A549 (cell line): ENCODE measurements at regions not wholly inside any gene's neighbourhood (a gene's known extent, or its start where the extent isn't known, plus 50 kb on each side); places are given as distances from the start of the nearest gene placed in this dataset.

ENCODE experiments used
- ATAC-seq, 2 experiments: fragments of 200-7000 bp in 1 of 2; fragments of >200 bp in 1 of 2; cut with Nextera tagmentation in 1 of 2; cut with Tn5 transposase in 1 of 2; 3 replicates each; pipeline versions ENCODE4 v1.8.0 to v1.9.1; 2018 to 2020; ENCODE audit warnings: mild to moderate bottlenecking in 1 of 2, moderate library complexity in 1 of 2
- CTCF ChIA-PET: fragments of 300-600 bp; sonication (Branson Sonifier 250); formaldehyde crosslinking; extraction: SDS; loops from one replicate; lab custom pipeline; 2021; ENCODE audit warnings: antibody characterized with exemption, inconsistent platforms; lab: Yijun Ruan, JAX
- POLR2A ChIA-PET: fragments of 350-600 bp; formaldehyde crosslinking; extraction: SDS; loops from one replicate; lab custom pipeline; 2021; ENCODE audit warnings: antibody characterized with exemption, inconsistent platforms; lab: Yijun Ruan, JAX
- DNase-seq, 2 experiments: peaks; one replicate each; pipeline versions ENCODE4 v3.0.0 to v3.0.0-alpha.2; 2011 to 2016; ENCODE audit warnings: low read depth in 1 of 2, low spot score in 1 of 2
- FAIRE-seq: peaks from 2 replicates; lab custom pipeline; 2011; peaks lifted over from hg19 to GRCh38; lab: Jason Lieb, UNC
- H3K27ac ChIP-seq, 2 experiments: fragments of >200 bp; sonication (Bioruptor Twin); formaldehyde crosslinking; 3 replicates each; pipeline ENCODE4 v1.5.1; 2016 to 2017
- H3K4me1 ChIP-seq: fragments of >200 bp; sonication (Bioruptor Twin); formaldehyde crosslinking; 3 replicates; pipeline ENCODE4 v1.6.1; 2016
- H3K4me2 ChIP-seq: fragments of >200 bp; sonication (Bioruptor Twin); formaldehyde crosslinking; 3 replicates; pipeline ENCODE4 v1.6.1; 2016
- H3K4me3 ChIP-seq: fragments of >200 bp; sonication (Bioruptor Twin); formaldehyde crosslinking; 3 replicates; pipeline ENCODE4 v1.5.1; 2016
- H3K9me3 ChIP-seq: fragments of >200 bp; sonication (Bioruptor Twin); formaldehyde crosslinking; 3 replicates; pipeline ENCODE4 v1.6.1; 2016
- BHLHE40 ChIP-seq: IDR thresholded peaks from 2 replicates; pipeline ENCODE4 v1.6.1; 2012; ENCODE audit warnings: low read depth, low read length, inconsistent platforms
- CBX2 ChIP-seq: fragments of 200-600 bp; sonication (generic); IDR thresholded peaks from 2 replicates; pipeline ENCODE4 v1.6.1; 2016; ENCODE audit warnings: low read depth, mild to moderate bottlenecking, borderline replicate concordance
- CBX8 ChIP-seq: fragments of 200-600 bp; sonication (generic); IDR thresholded peaks from 2 replicates; pipeline ENCODE4 v1.6.1; 2016
- CHD2 ChIP-seq: fragments of 150-350 bp; IDR thresholded peaks from 2 replicates; pipeline ENCODE4 v1.6.1; 2014; ENCODE audit warnings: low read length; ENCODE audit not compliant: partially characterized antibody
- FOSB ChIP-seq: fragments of 250-450 bp; sonication (Bioruptor Pico); IDR thresholded peaks from 2 replicates; pipeline ENCODE4 v1.5.0; 2020; ENCODE audit warnings: mild to moderate bottlenecking, moderate library complexity
- FOXS1 ChIP-seq: fragments of 250-450 bp; sonication (Bioruptor Pico); IDR thresholded peaks from 2 replicates; pipeline ENCODE4 v1.5.0; 2020; ENCODE audit warnings: mild to moderate bottlenecking, moderate library complexity
- GATA3 ChIP-seq: IDR thresholded peaks from 2 replicates; pipeline ENCODE4 v1.6.1; 2012; ENCODE audit warnings: borderline replicate concordance
- HEYL ChIP-seq: fragments of 250-450 bp; sonication (Bioruptor Pico); IDR thresholded peaks from 2 replicates; pipeline ENCODE4 v1.8.0; 2021; ENCODE audit warnings: mild to moderate bottlenecking, moderate library complexity
- HOXA7 ChIP-seq: fragments of 250-450 bp; sonication (Bioruptor Pico); IDR thresholded peaks from 2 replicates; pipeline ENCODE4 v1.5.0; 2020; ENCODE audit warnings: mild to moderate bottlenecking, moderate library complexity
- JUNB ChIP-seq: fragments of >200 bp; sonication (Bioruptor Twin); formaldehyde crosslinking; IDR thresholded peaks from 2 replicates; pipeline ENCODE4 v1.6.1; 2016
- KDM1A ChIP-seq: fragments of 200-600 bp; sonication (generic); IDR thresholded peaks from 2 replicates; pipeline ENCODE4 v1.6.1; 2016; ENCODE audit warnings: low read depth, mild to moderate bottlenecking
- NFE2L2 ChIP-seq: fragments of 150-350 bp; conservative IDR thresholded peaks from 2 replicates; pipeline ENCODE4 v1.6.1; 2014; ENCODE audit warnings: low read length
- PHF8 ChIP-seq: fragments of 200-600 bp; sonication (generic); IDR thresholded peaks from 2 replicates; pipeline ENCODE4 v1.6.1; 2016; ENCODE audit warnings: low read depth, mild to moderate bottlenecking, antibody characterized with exemption, moderate library complexity, borderline replicate concordance
- RARB ChIP-seq: fragments of 250-450 bp; sonication (Bioruptor Pico); IDR thresholded peaks from 2 replicates; pipeline ENCODE4 v1.8.0; 2021; ENCODE audit warnings: mild to moderate bottlenecking, moderate library complexity
- ZNF302 ChIP-seq: fragments of 250-450 bp; sonication (Bioruptor Pico); IDR thresholded peaks from 2 replicates; pipeline ENCODE4 v1.9.0; 2021; ENCODE audit warnings: inconsistent platforms, mild to moderate bottlenecking, moderate library complexity
- WGBS: methylation state at CpG from one replicate; pipeline ENCODE4 v1.1.6; 2017; ENCODE audit errors: missing lambda C conversion rate; 5-methylcytosine and 5-hydroxymethylcytosine counted together
- TF ChIP-seq, protein P1 (sequence below): fragments of 250-450 bp; sonication (Bioruptor Pico); IDR thresholded peaks from 2 replicates; pipeline ENCODE4 v1.5.0; 2020; ENCODE audit warnings: low read depth, mild to moderate bottlenecking, moderate library complexity
- TF ChIP-seq, protein P2 (sequence below): fragments of >200 bp; sonication (Bioruptor Twin); formaldehyde crosslinking; IDR thresholded peaks from 3 replicates; pipeline ENCODE4 v1.5.1; 2016
- TF ChIP-seq, protein P3 (sequence below): fragments of 150-350 bp; IDR thresholded peaks from 2 replicates; pipeline ENCODE4 v1.6.1; 2014; ENCODE audit warnings: low read depth, mild to moderate bottlenecking, low read length
- TF ChIP-seq, protein P4 (sequence below): fragments of >200 bp; sonication (Bioruptor Twin); formaldehyde crosslinking; IDR thresholded peaks from 3 replicates; pipeline ENCODE4 v1.6.1; 2016
- TF ChIP-seq, protein P5 (sequence below): IDR thresholded peaks from 2 replicates; pipeline ENCODE4 v1.6.1; 2012

DNA sequence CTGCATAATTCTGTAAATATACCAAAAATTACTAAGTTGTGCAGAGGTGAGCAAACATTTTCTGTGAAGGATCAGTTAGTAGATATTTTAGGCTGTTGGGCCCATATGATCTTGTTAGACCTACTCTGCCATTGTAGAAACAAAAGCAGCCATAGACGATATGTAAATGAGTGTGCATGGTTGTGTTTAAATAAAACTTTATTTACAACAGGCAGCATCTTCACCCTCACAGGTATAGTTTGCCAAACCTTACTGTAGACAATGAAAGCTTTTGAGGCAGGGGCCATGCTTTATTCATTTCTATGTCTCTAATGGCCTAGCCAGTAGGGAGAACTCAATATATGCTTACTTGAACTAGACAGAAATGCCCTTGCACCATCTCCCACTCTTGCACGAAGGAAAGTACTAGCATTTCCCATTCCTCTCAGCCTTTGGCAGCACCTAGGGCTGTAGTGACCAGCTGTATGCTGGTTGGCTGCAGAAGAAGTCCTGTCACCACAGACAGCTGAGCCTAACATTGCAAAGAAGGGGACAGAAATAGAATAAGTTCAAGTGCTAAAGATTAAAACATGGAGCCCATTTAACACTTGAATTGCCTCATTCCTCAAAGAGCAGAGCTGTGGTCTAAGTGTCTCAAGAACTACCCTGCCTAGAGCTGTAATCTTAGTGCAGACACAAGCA, 305.1 kb upstream of the MGAT5 start:
- DNase-seq: no peak
- H3K4me1 ChIP-seq: no peaks in the 10 kb centered on the region

DNA sequence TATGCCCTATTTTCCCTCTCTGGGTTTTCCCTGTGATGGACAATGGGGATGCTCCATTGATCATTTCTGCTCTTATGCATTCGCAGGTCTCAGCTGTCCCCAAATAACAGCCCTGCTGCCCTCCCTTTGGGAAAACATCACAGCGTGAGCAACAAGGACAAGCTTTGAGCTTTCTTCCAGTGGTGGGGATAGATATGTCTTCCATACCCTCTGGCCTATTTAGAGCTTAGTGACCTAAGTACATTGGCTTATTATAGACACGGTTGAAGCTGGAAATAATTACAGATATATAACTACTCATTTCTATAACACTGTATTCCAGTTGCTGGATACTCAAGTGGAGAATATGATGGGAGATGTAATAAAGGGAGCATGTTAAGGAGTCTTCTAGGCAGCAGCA, 304.3 kb upstream of the MGAT5 start:
- DNase-seq (no peak), ATAC-seq (no peak), FAIRE-seq (no peak)
- no peak overlapping the region for H3K4me2 ChIP-seq
- no peak overlapping the region for H3K4me3 ChIP-seq
- no peaks in the 10 kb centered on the region for H3K9me3 ChIP-seq
- H3K27ac ChIP-seq: no peak overlapping the region
- ChIA-PET CTCF (no interaction called here), POLR2A (no interaction called here)
- 13% methylated on average over 3 of the region's 3 CpGs for WGBS
- TF ChIP-seq PHF8 (no peak), HEYL (CRISPR knock-in tag) (no peak), NFE2L2 (no peak), ZNF302 (CRISPR knock-in tag) (no peak)
- TF ChIP-seq, protein P1, sequence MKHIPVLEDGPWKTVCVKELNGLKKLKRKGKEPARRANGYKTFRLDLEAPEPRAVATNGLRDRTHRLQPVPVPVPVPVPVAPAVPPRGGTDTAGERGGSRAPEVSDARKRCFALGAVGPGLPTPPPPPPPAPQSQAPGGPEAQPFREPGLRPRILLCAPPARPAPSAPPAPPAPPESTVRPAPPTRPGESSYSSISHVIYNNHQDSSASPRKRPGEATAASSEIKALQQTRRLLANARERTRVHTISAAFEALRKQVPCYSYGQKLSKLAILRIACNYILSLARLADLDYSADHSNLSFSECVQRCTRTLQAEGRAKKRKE: no peak
- TF ChIP-seq, protein P2, sequence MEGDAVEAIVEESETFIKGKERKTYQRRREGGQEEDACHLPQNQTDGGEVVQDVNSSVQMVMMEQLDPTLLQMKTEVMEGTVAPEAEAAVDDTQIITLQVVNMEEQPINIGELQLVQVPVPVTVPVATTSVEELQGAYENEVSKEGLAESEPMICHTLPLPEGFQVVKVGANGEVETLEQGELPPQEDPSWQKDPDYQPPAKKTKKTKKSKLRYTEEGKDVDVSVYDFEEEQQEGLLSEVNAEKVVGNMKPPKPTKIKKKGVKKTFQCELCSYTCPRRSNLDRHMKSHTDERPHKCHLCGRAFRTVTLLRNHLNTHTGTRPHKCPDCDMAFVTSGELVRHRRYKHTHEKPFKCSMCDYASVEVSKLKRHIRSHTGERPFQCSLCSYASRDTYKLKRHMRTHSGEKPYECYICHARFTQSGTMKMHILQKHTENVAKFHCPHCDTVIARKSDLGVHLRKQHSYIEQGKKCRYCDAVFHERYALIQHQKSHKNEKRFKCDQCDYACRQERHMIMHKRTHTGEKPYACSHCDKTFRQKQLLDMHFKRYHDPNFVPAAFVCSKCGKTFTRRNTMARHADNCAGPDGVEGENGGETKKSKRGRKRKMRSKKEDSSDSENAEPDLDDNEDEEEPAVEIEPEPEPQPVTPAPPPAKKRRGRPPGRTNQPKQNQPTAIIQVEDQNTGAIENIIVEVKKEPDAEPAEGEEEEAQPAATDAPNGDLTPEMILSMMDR: no peak
- TF ChIP-seq, protein P3, sequence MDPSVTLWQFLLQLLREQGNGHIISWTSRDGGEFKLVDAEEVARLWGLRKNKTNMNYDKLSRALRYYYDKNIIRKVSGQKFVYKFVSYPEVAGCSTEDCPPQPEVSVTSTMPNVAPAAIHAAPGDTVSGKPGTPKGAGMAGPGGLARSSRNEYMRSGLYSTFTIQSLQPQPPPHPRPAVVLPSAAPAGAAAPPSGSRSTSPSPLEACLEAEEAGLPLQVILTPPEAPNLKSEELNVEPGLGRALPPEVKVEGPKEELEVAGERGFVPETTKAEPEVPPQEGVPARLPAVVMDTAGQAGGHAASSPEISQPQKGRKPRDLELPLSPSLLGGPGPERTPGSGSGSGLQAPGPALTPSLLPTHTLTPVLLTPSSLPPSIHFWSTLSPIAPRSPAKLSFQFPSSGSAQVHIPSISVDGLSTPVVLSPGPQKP: no peak
- no peaks in the 10 kb centered on the region for H3K4me1 ChIP-seq

More for the DNA sequence above, 305.1 kb upstream of the MGAT5 start:
- CTCF ChIA-PET: no interaction called here
- ATAC-seq (no peak), FAIRE-seq (no peak)
- no peak overlapping the region for H3K4me2 ChIP-seq
- TF ChIP-seq, protein P4, sequence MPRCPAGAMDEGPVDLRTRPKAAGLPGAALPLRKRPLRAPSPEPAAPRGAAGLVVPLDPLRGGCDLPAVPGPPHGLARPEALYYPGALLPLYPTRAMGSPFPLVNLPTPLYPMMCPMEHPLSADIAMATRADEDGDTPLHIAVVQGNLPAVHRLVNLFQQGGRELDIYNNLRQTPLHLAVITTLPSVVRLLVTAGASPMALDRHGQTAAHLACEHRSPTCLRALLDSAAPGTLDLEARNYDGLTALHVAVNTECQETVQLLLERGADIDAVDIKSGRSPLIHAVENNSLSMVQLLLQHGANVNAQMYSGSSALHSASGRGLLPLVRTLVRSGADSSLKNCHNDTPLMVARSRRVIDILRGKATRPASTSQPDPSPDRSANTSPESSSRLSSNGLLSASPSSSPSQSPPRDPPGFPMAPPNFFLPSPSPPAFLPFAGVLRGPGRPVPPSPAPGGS: no peak
- TF ChIP-seq CHD2 (no peak), NFE2L2 (no peak), HEYL (CRISPR knock-in tag) (no peak), FOXS1 (CRISPR knock-in tag) (no peak), HOXA7 (CRISPR knock-in tag) (no peak), JUNB (no peak), FOSB (CRISPR knock-in tag) (no peak), GATA3 (no peak), CBX2 (no peak), CBX8 (no peak), BHLHE40 (no peak), RARB (no peak), KDM1A (no peak)
- TF ChIP-seq, protein P1: no peak
- TF ChIP-seq, protein P5, sequence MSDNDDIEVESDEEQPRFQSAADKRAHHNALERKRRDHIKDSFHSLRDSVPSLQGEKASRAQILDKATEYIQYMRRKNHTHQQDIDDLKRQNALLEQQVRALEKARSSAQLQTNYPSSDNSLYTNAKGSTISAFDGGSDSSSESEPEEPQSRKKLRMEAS: no peak
- TF ChIP-seq, all 56 proteins: peak for 0
- H3K4me3 ChIP-seq: no peak overlapping the region
- H3K9me3 ChIP-seq: no peaks in the 10 kb centered on the region
- POLR2A ChIA-PET: no interaction called here
- no peak overlapping the region for H3K27ac ChIP-seq
- 13% methylated on average over 2 of the region's 2 CpGs for WGBS
